ENCODE measurements at regions not wholly inside any gene's neighbourhood (a gene's known extent, or its start where the extent isn't known, plus 50 kb on each side); places are given as distances from the start of the nearest gene placed in this dataset.
"Not testable (repeated sequence)": the region's sequence is repeated elsewhere in the genome, so short reads cannot be mapped to it uniquely, and the experiment has no call there.

DNA sequence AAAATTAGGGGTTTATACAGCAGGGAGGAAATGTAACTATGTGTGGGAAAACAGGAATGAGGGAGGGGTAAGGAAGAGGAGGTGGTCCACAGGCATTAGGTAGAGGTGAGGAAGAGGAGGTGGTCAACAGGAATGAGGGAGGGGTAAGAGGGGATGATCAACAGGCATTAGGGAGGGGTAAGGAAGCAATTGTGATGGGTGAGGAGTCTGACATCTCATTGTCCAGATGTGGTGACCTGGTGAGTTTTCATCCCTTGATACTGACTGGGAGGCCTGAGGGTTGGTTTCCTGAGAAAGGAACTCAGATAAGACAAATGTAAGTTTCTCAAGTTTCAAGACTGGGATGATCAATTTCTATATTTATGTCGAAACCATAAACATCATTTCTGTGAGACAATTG is 206.2 kb upstream of the C16orf82 start:
- Histone ChIP-seq H3K27me3 (ENCODE audit: control insufficient read depth, insufficient read depth, low read length) (peaks cover 4% of the 10 kb centered on the region), H3K9me3 (ENCODE audit: control insufficient read depth in 2 of 2, low read length in 2 of 2) (peaks cover 8 to 15% of the 10 kb centered on the region in 2 experiments), H3K27ac (ENCODE audit: insufficient read depth, low read length, poor library complexity, severe bottlenecking) (no peak overlapping the region), H3K4me1 (ENCODE audit: control insufficient read depth, insufficient read depth, low read length, poor library complexity, severe bottlenecking) (no peaks in the 10 kb centered on the region), H3K4me3 (ENCODE audit: low read depth, low read length) (no peak overlapping the region), H3K36me3 (ENCODE audit: control insufficient read depth, insufficient read depth, low read length) (no peaks in the 10 kb centered on the region)
- DNase-seq (no peak), ATAC-seq (ENCODE audit: low read depth in 2 of 2) (no peak)
- H3K36me3 Mint-ChIP-seq, result peaks cover 3% of the 10 kb centered on the region
- H3K27ac Mint-ChIP-seq, result no peak overlapping the region
- no peak overlapping the region for H3K4me3 Mint-ChIP-seq
- peaks cover 0 to 26% (median 10%) of the 10 kb centered on the region in 7 donors for H3K9me3 Mint-ChIP-seq
- no peaks in the 10 kb centered on the region for H3K27me3 Mint-ChIP-seq
- no peaks in the 10 kb centered on the region for H3K4me1 Mint-ChIP-seq

DNA sequence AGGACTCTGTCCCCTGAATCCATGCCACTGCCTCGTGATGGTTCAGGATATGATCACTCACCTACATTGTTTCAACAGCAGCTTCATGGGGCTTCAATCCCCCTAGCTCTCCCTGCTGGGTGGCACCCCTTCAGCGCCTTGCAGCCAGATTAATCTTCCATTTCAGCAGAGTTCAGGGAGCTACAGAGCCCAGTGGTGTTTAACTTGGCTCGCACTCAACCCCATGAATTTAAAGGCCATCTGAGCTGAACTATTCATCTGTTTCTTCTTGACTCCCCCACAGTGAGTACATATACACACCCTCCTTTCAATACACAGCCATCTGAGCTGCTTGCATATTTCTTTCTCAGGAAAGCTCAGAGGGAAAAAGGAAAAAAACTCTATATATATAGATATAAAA is 202.8 kb upstream of the C16orf82 start:
- H3K27me3 Mint-ChIP-seq, result no peaks in the 10 kb centered on the region
- no peak overlapping the region for H3K27ac Mint-ChIP-seq
- no peak overlapping the region for H3K4me3 Mint-ChIP-seq
- Histone ChIP-seq H3K36me3 (ENCODE audit: control insufficient read depth, insufficient read depth, low read length) (no peaks in the 10 kb centered on the region), H3K27ac (ENCODE audit: insufficient read depth, low read length, poor library complexity, severe bottlenecking) (no peak overlapping the region), H3K4me3 (ENCODE audit: low read depth, low read length) (no peak overlapping the region), H3K9me3 (ENCODE audit: control insufficient read depth in 2 of 2, low read length in 2 of 2) (peaks cover 8 to 15% of the 10 kb centered on the region in 2 experiments), H3K27me3 (ENCODE audit: control insufficient read depth, insufficient read depth, low read length) (peaks cover 4% of the 10 kb centered on the region), H3K4me1 (ENCODE audit: control insufficient read depth, insufficient read depth, low read length, poor library complexity, severe bottlenecking) (no peaks in the 10 kb centered on the region)
- DNase-seq, result no peak
- H3K4me1 Mint-ChIP-seq, result no peaks in the 10 kb centered on the region
- H3K9me3 Mint-ChIP-seq, result peaks cover 0 to 23% (median 4%) of the 10 kb centered on the region in 7 donors
- no peak for ATAC-seq (ENCODE audit: low read depth in 2 of 2)
- peaks cover 3% of the 10 kb centered on the region for H3K36me3 Mint-ChIP-seq

DNA sequence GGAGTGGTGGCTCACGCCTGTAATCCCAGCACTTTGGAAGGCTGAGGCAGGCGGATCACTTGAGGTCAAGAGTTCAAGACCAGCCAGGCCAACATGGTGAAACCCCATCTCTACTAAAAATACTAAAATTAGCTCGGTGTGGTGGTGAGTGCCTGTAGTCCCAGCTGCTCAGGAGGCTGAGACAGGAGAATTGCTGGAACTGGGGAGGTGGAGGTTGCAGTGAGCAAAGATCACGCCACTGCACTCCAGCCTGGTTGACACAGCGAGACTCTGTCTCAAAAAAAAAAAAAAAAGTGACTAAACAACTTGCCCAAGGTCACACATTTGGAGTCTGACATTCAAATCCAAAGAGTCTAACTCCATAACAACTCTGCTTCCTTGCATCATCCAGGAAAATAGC is 192.4 kb upstream of the C16orf82 start:
- H3K4me1 ChIP-seq (ENCODE audit: control insufficient read depth, insufficient read depth, low read length, poor library complexity, severe bottlenecking), result not testable (repeated sequence)

DNA sequence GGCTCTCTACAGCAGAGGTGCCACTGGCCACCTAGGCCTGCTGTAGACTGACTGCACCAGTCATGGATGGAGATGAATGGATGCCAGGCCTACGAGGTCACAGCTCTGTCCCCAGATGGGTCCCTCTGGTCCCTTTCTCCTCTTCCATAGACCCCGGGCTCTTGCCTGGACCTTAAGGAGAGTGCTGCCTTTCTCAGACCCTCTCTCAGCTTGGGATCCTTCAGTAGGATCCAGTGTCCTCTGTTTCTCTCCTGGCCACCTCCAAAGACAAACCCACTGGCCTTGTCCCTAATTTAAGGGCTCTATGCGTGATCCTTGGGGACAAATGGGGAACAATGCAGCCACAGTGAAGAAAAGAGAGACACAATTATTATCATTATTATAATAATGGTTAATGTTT is 189.3 kb upstream of the C16orf82 start:
- ATAC-seq (ENCODE audit: low read depth in 2 of 2), result no peak
- peaks cover 0 to 3% (median 0%) of the 10 kb centered on the region in 7 donors for H3K9me3 Mint-ChIP-seq

More for the DNA sequence above, 192.4 kb upstream of the C16orf82 start:
- not testable (repeated sequence) for H3K27me3 ChIP-seq (ENCODE audit: control insufficient read depth, insufficient read depth, low read length); H3K9me3 Mint-ChIP-seq; H3K27ac Mint-ChIP-seq; H3K4me1 Mint-ChIP-seq; H3K27ac ChIP-seq (ENCODE audit: insufficient read depth, low read length, poor library complexity, severe bottlenecking); ATAC-seq (ENCODE audit: low read depth in 2 of 2); DNase-seq; H3K27me3 Mint-ChIP-seq; H3K4me3 Mint-ChIP-seq; H3K36me3 ChIP-seq (ENCODE audit: control insufficient read depth, insufficient read depth, low read length); H3K36me3 Mint-ChIP-seq; H3K9me3 ChIP-seq (ENCODE audit: control insufficient read depth in 2 of 2, low read length in 2 of 2); H3K4me3 ChIP-seq (ENCODE audit: low read depth, low read length)

DNA sequence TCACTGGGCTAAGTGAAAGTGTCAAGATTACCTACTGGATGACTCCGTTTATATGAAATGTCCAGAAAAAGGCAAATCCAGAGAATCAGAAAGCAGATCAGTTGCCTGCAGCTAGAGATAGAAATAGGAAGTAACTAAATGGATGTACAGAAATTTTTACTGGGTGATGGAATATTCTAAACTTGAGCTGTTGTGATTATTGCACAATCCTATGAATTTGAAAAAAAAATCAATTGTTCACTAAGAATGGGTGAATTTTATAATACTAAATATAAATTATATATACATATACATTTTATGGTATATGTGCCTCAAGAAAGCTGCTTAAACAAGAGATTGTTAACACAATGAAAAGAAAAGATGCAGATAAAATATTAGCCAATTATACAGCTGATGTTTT is 181.1 kb upstream of the C16orf82 start:
- H3K4me3 Mint-ChIP-seq, result no peak overlapping the region
- no peaks in the 10 kb centered on the region for H3K27me3 ChIP-seq (ENCODE audit: control insufficient read depth, insufficient read depth, low read length)
- no peak overlapping the region for H3K27ac Mint-ChIP-seq
- H3K36me3 ChIP-seq (ENCODE audit: control insufficient read depth, insufficient read depth, low read length), result no peaks in the 10 kb centered on the region
- H3K9me3 Mint-ChIP-seq, result peaks cover 0 to 9% (median 0%) of the 10 kb centered on the region in 7 donors
- no peak overlapping the region for H3K4me3 ChIP-seq (ENCODE audit: low read depth, low read length)
- no peaks in the 10 kb centered on the region for H3K4me1 ChIP-seq (ENCODE audit: control insufficient read depth, insufficient read depth, low read length, poor library complexity, severe bottlenecking)
- no peak for DNase-seq
- H3K27me3 Mint-ChIP-seq, result peaks cover 13% of the 10 kb centered on the region
- no peaks in the 10 kb centered on the region for H3K9me3 ChIP-seq (ENCODE audit: control insufficient read depth in 2 of 2, low read length in 2 of 2)
- H3K27ac ChIP-seq (ENCODE audit: insufficient read depth, low read length, poor library complexity, severe bottlenecking), result no peak overlapping the region
- no peaks in the 10 kb centered on the region for H3K4me1 Mint-ChIP-seq
- no peak for ATAC-seq (ENCODE audit: low read depth in 2 of 2)
- H3K36me3 Mint-ChIP-seq, result peaks cover 5% of the 10 kb centered on the region

More for the DNA sequence above, 189.3 kb upstream of the C16orf82 start:
- Histone ChIP-seq H3K27me3 (ENCODE audit: control insufficient read depth, insufficient read depth, low read length) (peaks cover 2% of the 10 kb centered on the region), H3K4me1 (ENCODE audit: control insufficient read depth, insufficient read depth, low read length, poor library complexity, severe bottlenecking) (no peaks in the 10 kb centered on the region), H3K27ac (ENCODE audit: insufficient read depth, low read length, poor library complexity, severe bottlenecking) (no peak overlapping the region), H3K36me3 (ENCODE audit: control insufficient read depth, insufficient read depth, low read length) (no peaks in the 10 kb centered on the region), H3K4me3 (ENCODE audit: low read depth, low read length) (no peak overlapping the region), H3K9me3 (ENCODE audit: control insufficient read depth in 2 of 2, low read length in 2 of 2) (no peaks in the 10 kb centered on the region)
- Mint-ChIP-seq H3K4me3 (no peak overlapping the region), H3K4me1 (no peaks in the 10 kb centered on the region), H3K27ac (no peak overlapping the region), H3K36me3 (no peaks in the 10 kb centered on the region), H3K27me3 (peaks cover under 1% of the 10 kb centered on the region)
- no peak for DNase-seq

DNA sequence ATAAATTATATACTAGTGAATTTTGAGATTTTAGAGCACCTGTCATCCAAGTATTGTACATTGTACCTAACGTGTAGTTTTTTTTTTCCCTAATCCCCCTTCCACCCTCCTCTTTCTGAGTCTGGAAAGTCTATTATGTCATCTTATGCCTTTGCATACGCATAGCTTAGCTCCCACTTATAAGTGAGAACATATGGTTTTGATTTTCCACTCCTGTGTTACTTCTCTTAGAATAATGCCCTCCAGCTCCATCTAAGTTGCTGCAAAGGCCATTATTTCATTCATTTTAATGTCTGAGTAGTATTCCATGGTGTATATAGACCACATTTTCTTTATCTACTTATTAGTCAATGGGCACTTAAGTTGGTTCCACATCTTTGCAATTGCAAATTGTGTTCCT is 177.0 kb upstream of the C16orf82 start:
- no peaks in the 10 kb centered on the region for H3K9me3 ChIP-seq (ENCODE audit: control insufficient read depth in 2 of 2, low read length in 2 of 2)
- H3K4me3 ChIP-seq (ENCODE audit: low read depth, low read length), result no peak overlapping the region
- ATAC-seq (ENCODE audit: low read depth in 2 of 2) (no peak), DNase-seq (no peak)
- no peak overlapping the region for H3K27ac Mint-ChIP-seq
- peaks cover 8% of the 10 kb centered on the region for H3K27me3 Mint-ChIP-seq
- H3K36me3 ChIP-seq (ENCODE audit: control insufficient read depth, insufficient read depth, low read length), result no peaks in the 10 kb centered on the region
- no peaks in the 10 kb centered on the region for H3K4me1 Mint-ChIP-seq
- H3K36me3 Mint-ChIP-seq, result peaks cover 2% of the 10 kb centered on the region
- no peak overlapping the region for H3K27ac ChIP-seq (ENCODE audit: insufficient read depth, low read length, poor library complexity, severe bottlenecking)
- peaks cover 0 to 4% (median 0%) of the 10 kb centered on the region in 7 donors for H3K9me3 Mint-ChIP-seq
- no peaks in the 10 kb centered on the region for H3K4me1 ChIP-seq (ENCODE audit: control insufficient read depth, insufficient read depth, low read length, poor library complexity, severe bottlenecking)
- H3K27me3 ChIP-seq (ENCODE audit: control insufficient read depth, insufficient read depth, low read length), result peaks cover 3% of the 10 kb centered on the region
- no peak overlapping the region for H3K4me3 Mint-ChIP-seq

DNA sequence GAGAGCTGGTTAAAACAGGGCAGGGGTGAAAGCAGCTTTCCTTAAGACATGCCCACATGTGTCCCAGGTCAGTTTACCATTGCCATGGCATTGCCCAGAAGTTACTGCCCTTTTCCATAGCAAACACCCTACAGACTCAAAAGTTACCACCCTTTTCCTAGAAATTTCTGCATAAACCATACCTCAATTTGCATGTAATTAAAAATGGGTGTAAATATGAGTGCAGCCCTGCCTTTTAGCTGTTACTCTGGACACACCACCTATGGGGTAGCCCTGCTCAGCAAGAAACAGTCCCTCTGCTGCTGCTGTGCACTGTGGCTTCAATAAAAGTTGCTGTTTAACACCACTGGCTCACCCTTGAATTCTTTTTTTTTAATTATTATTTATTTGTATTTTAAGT is 168.5 kb upstream of the C16orf82 start:
- no peaks in the 10 kb centered on the region for H3K9me3 ChIP-seq (ENCODE audit: control insufficient read depth in 2 of 2, low read length in 2 of 2)
- DNase-seq, result no peak
- no peaks in the 10 kb centered on the region for H3K4me1 ChIP-seq (ENCODE audit: control insufficient read depth, insufficient read depth, low read length, poor library complexity, severe bottlenecking)
- Mint-ChIP-seq H3K4me1 (no peaks in the 10 kb centered on the region), H3K4me3 (no peak overlapping the region), H3K27ac (no peak overlapping the region), H3K9me3 (no peaks in the 10 kb centered on the region), H3K36me3 (no peaks in the 10 kb centered on the region), H3K27me3 (peaks cover 12% of the 10 kb centered on the region)
- no peak for ATAC-seq (ENCODE audit: low read depth in 2 of 2)
- H3K4me3 ChIP-seq (ENCODE audit: low read depth, low read length), result no peak overlapping the region
- H3K36me3 ChIP-seq (ENCODE audit: control insufficient read depth, insufficient read depth, low read length), result no peaks in the 10 kb centered on the region
- H3K27me3 ChIP-seq (ENCODE audit: control insufficient read depth, insufficient read depth, low read length), result peaks cover 3% of the 10 kb centered on the region
- H3K27ac ChIP-seq (ENCODE audit: insufficient read depth, low read length, poor library complexity, severe bottlenecking), result no peak overlapping the region

DNA sequence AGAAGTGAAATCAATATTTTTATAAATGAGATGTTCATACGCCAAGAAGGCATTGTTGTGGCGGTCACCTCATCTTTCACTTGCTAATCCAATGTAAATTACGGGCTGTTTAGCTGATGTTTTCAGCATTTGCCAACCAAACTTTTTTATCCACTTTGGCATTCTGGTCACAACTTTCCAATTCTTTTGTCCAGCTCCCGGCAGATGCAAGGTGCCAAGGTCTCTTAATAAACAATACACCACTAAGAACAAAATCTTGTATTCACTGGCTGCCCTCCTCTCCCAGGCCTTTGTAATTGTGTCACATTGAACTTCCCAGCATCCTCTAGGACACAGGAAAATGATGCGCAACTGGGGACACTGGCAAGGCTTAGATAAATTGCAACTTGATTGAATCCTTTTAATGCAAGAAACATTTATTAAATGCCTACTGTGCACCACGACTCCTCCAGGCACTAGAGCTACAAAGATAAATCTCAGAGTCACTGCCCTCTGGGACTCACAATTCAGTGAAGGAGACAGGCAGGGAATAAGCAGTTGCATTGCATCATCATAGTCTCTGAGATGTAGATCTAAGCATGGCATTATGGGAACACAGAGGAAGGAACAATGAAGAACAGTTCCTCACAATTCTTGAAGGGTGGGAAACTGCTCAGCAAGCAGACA is 165.4 kb upstream of the C16orf82 start:
- Mint-ChIP-seq H3K27me3 (peaks cover 17% of the 10 kb centered on the region), H3K36me3 (no peaks in the 10 kb centered on the region), H3K4me1 (no peaks in the 10 kb centered on the region), H3K4me3 (no peak overlapping the region), H3K27ac (no peak overlapping the region), H3K9me3 (no peaks in the 10 kb centered on the region)
- no peaks in the 10 kb centered on the region for H3K9me3 ChIP-seq (ENCODE audit: control insufficient read depth in 2 of 2, low read length in 2 of 2)
- peaks cover 3% of the 10 kb centered on the region for H3K27me3 ChIP-seq (ENCODE audit: control insufficient read depth, insufficient read depth, low read length)
- no peaks in the 10 kb centered on the region for H3K36me3 ChIP-seq (ENCODE audit: control insufficient read depth, insufficient read depth, low read length)
- H3K27ac ChIP-seq (ENCODE audit: insufficient read depth, low read length, poor library complexity, severe bottlenecking), result no peak overlapping the region
- no peaks in the 10 kb centered on the region for H3K4me1 ChIP-seq (ENCODE audit: control insufficient read depth, insufficient read depth, low read length, poor library complexity, severe bottlenecking)
- H3K4me3 ChIP-seq (ENCODE audit: low read depth, low read length), result no peak overlapping the region
- no peak for ATAC-seq (ENCODE audit: low read depth in 2 of 2)
- DNase-seq, result no peak
